HEK293 (cell line): ENCODE measurements at regions not wholly inside any gene's neighbourhood (a gene's known extent, or its start where the extent isn't known, plus 50 kb on each side); places are given as distances from the start of the nearest gene placed in this dataset.

Experiments used
- CTCF ChIP-seq: fragments of 450-650 bp; formaldehyde crosslinking; IDR thresholded peaks from 2 replicates; pipeline ENCODE4 v1.5.1; 2016; ENCODE audit warnings: missing biosample characterization, missing genetic modification characterization
- SETDB1 ChIP-seq: IDR thresholded peaks from one replicate; pipeline ENCODE4 v1.6.1; 2017; ENCODE audit warnings: mild to moderate bottlenecking, low read length, moderate library complexity, mixed read lengths; ENCODE audit not compliant: insufficient read length
- ZNF521 ChIP-seq: fragments of 450-650 bp; formaldehyde crosslinking; IDR thresholded peaks from 2 replicates; pipeline ENCODE4 v1.5.1; 2017; ENCODE audit warnings: missing biosample characterization, mild to moderate bottlenecking, missing genetic modification characterization

GRCh38 chr13:110008816-110009215 is 222.4 kb upstream of the IRS2 start:
- TF ChIP-seq ZNF521 (tag by site-specific recombination) (no peak), CTCF (no peak), SETDB1 (no peak)
